ENCODE measurements at regions not wholly inside any gene's neighbourhood (a gene's known extent, or its start where the extent isn't known, plus 50 kb on each side); places are given as distances from the start of the nearest gene placed in this dataset.

- no peak overlapping the region for H3K27ac Mint-ChIP-seq
- POLR2A ChIA-PET = no interaction called here
Measured at GRCh38 chr9:73536403-73536802, 384.7 kb downstream of the ANXA1 start.

GRCh38 chr9:73537561-73537960 lies 385.9 kb downstream of the ANXA1 start:
- H3K4me3 Mint-ChIP-seq = no peak overlapping the region
- H3K27me3 Mint-ChIP-seq = peaks cover 2% of the 10 kb centered on the region
- H3K36me3 Mint-ChIP-seq (ENCODE audit: low read depth) = no peaks in the 10 kb centered on the region
- H3K27ac Mint-ChIP-seq = no peak overlapping the region
- ChIA-PET POLR2A (no interaction called here), CTCF (no interaction called here)
- DNase-seq (no peak), ATAC-seq (no peak)
- peaks cover 2% of the 10 kb centered on the region for H3K9me3 Mint-ChIP-seq (ENCODE audit: low read depth)
- no peaks in the 10 kb centered on the region for H3K4me1 Mint-ChIP-seq
- intact Hi-C loops (cut with DNase I, micrococcal nuclease) = no loop called here

More at GRCh38 chr9:73536403-73536802, 384.7 kb downstream of the ANXA1 start:
- no peaks in the 10 kb centered on the region for H3K36me3 Mint-ChIP-seq (ENCODE audit: low read depth)
- no peak overlapping the region for H3K4me3 Mint-ChIP-seq
- no peaks in the 10 kb centered on the region for H3K4me1 Mint-ChIP-seq
- peaks cover 2% of the 10 kb centered on the region for H3K9me3 Mint-ChIP-seq (ENCODE audit: low read depth)
- CTCF ChIA-PET = interaction anchor here (1.0 kb wide), 1 partner anchor 20 kb away, joined by 3 read pairs; no protein-coding TSS in a partner anchor
- no peak for ATAC-seq
- H3K27me3 Mint-ChIP-seq = peaks cover under 1% of the 10 kb centered on the region
- intact Hi-C loops (cut with DNase I, micrococcal nuclease) = no loop called here
- DNase-seq = no peak

GRCh38 chr9:73539881-73540390 lies 388.3 kb downstream of the ANXA1 start:
- DNase-seq = no peak
- Mint-ChIP-seq H3K4me3 (no peak overlapping the region), H3K9me3 (ENCODE audit: low read depth) (no peaks in the 10 kb centered on the region), H3K27ac (no peak overlapping the region), H3K4me1 (no peaks in the 10 kb centered on the region), H3K27me3 (peaks cover 2% of the 10 kb centered on the region), H3K36me3 (ENCODE audit: low read depth) (no peaks in the 10 kb centered on the region)
- no peak for ATAC-seq
- POLR2A ChIA-PET = no interaction called here
- intact Hi-C loops (cut with DNase I, micrococcal nuclease) = no loop called here
- CTCF ChIA-PET = interaction anchor here (1.4 kb wide), 1 partner anchor 8 kb away, joined by 3 read pairs; no protein-coding TSS in a partner anchor

GRCh38 chr9:73541923-73542322 lies 390.3 kb downstream of the ANXA1 start:
- H3K27me3 Mint-ChIP-seq = peaks cover 2% of the 10 kb centered on the region
- H3K9me3 Mint-ChIP-seq (ENCODE audit: low read depth) = no peaks in the 10 kb centered on the region
- ATAC-seq (no peak), DNase-seq (no peak)
- no peaks in the 10 kb centered on the region for H3K4me1 Mint-ChIP-seq
- POLR2A ChIA-PET = no interaction called here
- CTCF ChIA-PET = no interaction called here
- H3K4me3 Mint-ChIP-seq = no peak overlapping the region
- no peaks in the 10 kb centered on the region for H3K36me3 Mint-ChIP-seq (ENCODE audit: low read depth)
- no peak overlapping the region for H3K27ac Mint-ChIP-seq
- intact Hi-C loops (cut with DNase I, micrococcal nuclease) = no loop called here

- CTCF ChIA-PET = no interaction called here
- POLR2A ChIA-PET = interaction anchor here (0.6 kb wide), 1 partner anchor 334 kb away, joined by 5 read pairs; no protein-coding TSS in a partner anchor
- peaks cover 2% of the 10 kb centered on the region for H3K27me3 Mint-ChIP-seq
- DNase-seq (no peak), ATAC-seq (no peak)
- H3K36me3 Mint-ChIP-seq (ENCODE audit: low read depth) = no peaks in the 10 kb centered on the region
- intact Hi-C loops (cut with DNase I, micrococcal nuclease) = no loop called here
- H3K4me1 Mint-ChIP-seq = no peaks in the 10 kb centered on the region
- no peak overlapping the region for H3K4me3 Mint-ChIP-seq
- no peaks in the 10 kb centered on the region for H3K9me3 Mint-ChIP-seq (ENCODE audit: low read depth)
- no peak overlapping the region for H3K27ac Mint-ChIP-seq
Measured at GRCh38 chr9:73543727-73544126, 392.1 kb downstream of the ANXA1 start.

- Mint-ChIP-seq H3K4me1 (no peaks in the 10 kb centered on the region), H3K27me3 (no peaks in the 10 kb centered on the region), H3K9me3 (ENCODE audit: low read depth) (peaks cover 1% of the 10 kb centered on the region), H3K36me3 (ENCODE audit: low read depth) (no peaks in the 10 kb centered on the region), H3K4me3 (no peak overlapping the region), H3K27ac (no peak overlapping the region)
- ChIA-PET POLR2A (no interaction called here), CTCF (interaction anchor here (1.3 kb wide), 1 partner anchor 9 kb away, joined by 3 read pairs; no protein-coding TSS in a partner anchor)
- no peak for ATAC-seq
- intact Hi-C loops (cut with DNase I, micrococcal nuclease) = no loop called here
- no peak for DNase-seq
Measured at GRCh38 chr9:73548201-73548600, 396.5 kb downstream of the ANXA1 start.

GRCh38 chr9:73549991-73550390 lies 398.3 kb downstream of the ANXA1 start:
- Mint-ChIP-seq H3K4me3 (no peak overlapping the region), H3K27ac (no peak overlapping the region), H3K27me3 (no peaks in the 10 kb centered on the region), H3K36me3 (ENCODE audit: low read depth) (no peaks in the 10 kb centered on the region), H3K9me3 (ENCODE audit: low read depth) (peaks cover 3% of the 10 kb centered on the region), H3K4me1 (no peaks in the 10 kb centered on the region)
- intact Hi-C loops (cut with DNase I, micrococcal nuclease) = no loop called here
- POLR2A ChIA-PET = no interaction called here
- CTCF ChIA-PET = no interaction called here
- DNase-seq (no peak), ATAC-seq (no peak)

- intact Hi-C loops (cut with DNase I, micrococcal nuclease) = no loop called here
- H3K9me3 Mint-ChIP-seq (ENCODE audit: low read depth) = peaks cover 3% of the 10 kb centered on the region
- H3K36me3 Mint-ChIP-seq (ENCODE audit: low read depth) = no peaks in the 10 kb centered on the region
- no peak overlapping the region for H3K27ac Mint-ChIP-seq
- no peak overlapping the region for H3K4me3 Mint-ChIP-seq
- no peak for ATAC-seq
- POLR2A ChIA-PET = no interaction called here
- H3K27me3 Mint-ChIP-seq = no peaks in the 10 kb centered on the region
- CTCF ChIA-PET = no interaction called here
- H3K4me1 Mint-ChIP-seq = no peaks in the 10 kb centered on the region
- no peak for DNase-seq
Measured at GRCh38 chr9:73553295-73553694, 401.6 kb downstream of the ANXA1 start.

GRCh38 chr9:73558471-73558870 lies 406.8 kb downstream of the ANXA1 start:
- no peak for ATAC-seq
- no peak overlapping the region for H3K27ac Mint-ChIP-seq
- no peak overlapping the region for H3K4me3 Mint-ChIP-seq
- no peaks in the 10 kb centered on the region for H3K36me3 Mint-ChIP-seq (ENCODE audit: low read depth)
- DNase-seq = no peak
- no peaks in the 10 kb centered on the region for H3K27me3 Mint-ChIP-seq
- intact Hi-C loops (cut with DNase I, micrococcal nuclease) = no loop called here
- no peaks in the 10 kb centered on the region for H3K4me1 Mint-ChIP-seq
- no peaks in the 10 kb centered on the region for H3K9me3 Mint-ChIP-seq (ENCODE audit: low read depth)
- CTCF ChIA-PET = no interaction called here
- POLR2A ChIA-PET = no interaction called here

GRCh38 chr9:73565026-73565425 lies 413.4 kb downstream of the ANXA1 start:
- Mint-ChIP-seq H3K4me3 (no peak overlapping the region), H3K27me3 (no peaks in the 10 kb centered on the region), H3K36me3 (ENCODE audit: low read depth) (no peaks in the 10 kb centered on the region), H3K9me3 (ENCODE audit: low read depth) (no peaks in the 10 kb centered on the region), H3K27ac (no peak overlapping the region), H3K4me1 (no peaks in the 10 kb centered on the region)
- CTCF ChIA-PET = no interaction called here
- no peak for ATAC-seq
- POLR2A ChIA-PET = no interaction called here
- intact Hi-C loops (cut with DNase I, micrococcal nuclease) = no loop called here
- DNase-seq = no peak

GRCh38 chr9:73565833-73566465 lies 414.3 kb downstream of the ANXA1 start:
- DNase-seq = peak; percentile 4

GRCh38 chr9:73566627-73567026 lies 415.0 kb downstream of the ANXA1 start:
- POLR2A ChIA-PET = no interaction called here
- no peaks in the 10 kb centered on the region for H3K36me3 Mint-ChIP-seq (ENCODE audit: low read depth)
- intact Hi-C loops (cut with DNase I, micrococcal nuclease) = loop anchor here in 1 of 2 experiments (1.0 kb wide), 1 partner anchor 366 kb away; no protein-coding TSS in a partner anchor

More at GRCh38 chr9:73565833-73566465, 414.3 kb downstream of the ANXA1 start:
- no peak for ATAC-seq
- Mint-ChIP-seq H3K9me3 (ENCODE audit: low read depth) (no peaks in the 10 kb centered on the region), H3K27ac (no peak overlapping the region), H3K4me3 (no peak overlapping the region), H3K27me3 (no peaks in the 10 kb centered on the region), H3K36me3 (ENCODE audit: low read depth) (no peaks in the 10 kb centered on the region), H3K4me1 (no peaks in the 10 kb centered on the region)
- POLR2A ChIA-PET = no interaction called here
- intact Hi-C loops (cut with DNase I, micrococcal nuclease) = loop anchor here in 1 of 2 experiments (1.0 kb wide), 1 partner anchor 366 kb away; no protein-coding TSS in a partner anchor
- CTCF ChIA-PET = interaction anchor here (0.7 kb wide), 1 partner anchor 124 kb away, joined by 3 read pairs; no protein-coding TSS in a partner anchor

More at GRCh38 chr9:73566627-73567026, 415.0 kb downstream of the ANXA1 start:
- ATAC-seq (no peak), DNase-seq (no peak)
- CTCF ChIA-PET = no interaction called here
- Mint-ChIP-seq H3K4me1 (no peaks in the 10 kb centered on the region), H3K27me3 (no peaks in the 10 kb centered on the region), H3K9me3 (ENCODE audit: low read depth) (no peaks in the 10 kb centered on the region), H3K4me3 (no peak overlapping the region), H3K27ac (no peak overlapping the region)

Measured in activated CD4-positive, alpha-beta T cell treated with anti-CD3 and anti-CD28 coated beads for 36 hours (primary cell).